MM.1S (cell line): ENCODE measurements at regions not wholly inside any gene's neighbourhood (a gene's known extent, or its start where the extent isn't known, plus 50 kb on each side); places are given as distances from the start of the nearest gene placed in this dataset.

Source experiments
- DNase-seq: peaks from one replicate; pipeline ENCODE4 v3.0.0-alpha.2; 2015
- H2AFZ ChIP-seq: fragments of 300-600 bp; sonication (generic); 2 replicates; pipeline ENCODE4 v1.6.0; 2016; ENCODE audit warnings: antibody characterized with exemption, low read length
- H3F3A ChIP-seq: fragments of 300-600 bp; sonication (generic); 2 replicates; pipeline ENCODE4 v1.6.1; 2016; ENCODE audit warnings: mild to moderate bottlenecking, antibody characterized with exemption, low read length, moderate library complexity, mixed read lengths; ENCODE audit not compliant: insufficient read depth
- H3K27ac ChIP-seq: fragments of 300-600 bp; sonication (generic); 2 replicates; pipeline ENCODE4 v1.5.1; 2016; ENCODE audit warnings: mild to moderate bottlenecking, low read length
- H3K27me3 ChIP-seq: fragments of 300-600 bp; sonication (generic); replicated peaks from 2 replicates; pipeline ENCODE4 v1.6.0; 2016; ENCODE audit warnings: low read length; ENCODE audit not compliant: insufficient read depth
- H3K36me3 ChIP-seq: fragments of 300-600 bp; sonication (generic); replicated peaks from 2 replicates; pipeline ENCODE4 v1.6.1; 2016; ENCODE audit warnings: mild to moderate bottlenecking, low read length, mixed read lengths; ENCODE audit not compliant: insufficient read depth
- H3K4me1 ChIP-seq: fragments of 300-600 bp; sonication (generic); 2 replicates; pipeline ENCODE4 v1.6.1; 2016; ENCODE audit warnings: low read length, mixed read lengths
- H3K4me2 ChIP-seq: fragments of 300-600 bp; sonication (generic); 2 replicates; pipeline ENCODE4 v1.6.0; 2016; ENCODE audit warnings: low read depth, low read length
- H3K4me3 ChIP-seq: fragments of 300-600 bp; sonication (generic); 2 replicates; pipeline ENCODE4 v1.5.1; 2016; ENCODE audit warnings: low read length, mixed read lengths
- H3K79me2 ChIP-seq: fragments of 300-600 bp; sonication (generic); 2 replicates; pipeline ENCODE4 v1.6.1; 2016; ENCODE audit warnings: mixed run types, low read length, mixed read lengths
- H3K9ac ChIP-seq: fragments of 300-600 bp; sonication (generic); 2 replicates; pipeline ENCODE4 v1.6.1; 2016; ENCODE audit warnings: low read length, mixed read lengths
- H3K9me2 ChIP-seq: fragments of 300-600 bp; sonication (generic); replicated peaks from 2 replicates; pipeline ENCODE4 v1.6.1; 2016; ENCODE audit warnings: mild to moderate bottlenecking, low read length, mixed read lengths; ENCODE audit not compliant: insufficient read depth
- H3K9me3 ChIP-seq: fragments of 300-600 bp; sonication (generic); replicated peaks from 2 replicates; pipeline ENCODE4 v1.6.1; 2016; ENCODE audit warnings: mild to moderate bottlenecking, low read length, mixed read lengths; ENCODE audit not compliant: insufficient read depth
- H4K20me1 ChIP-seq: fragments of 300-600 bp; sonication (generic); 2 replicates; pipeline ENCODE4 v1.6.1; 2016; ENCODE audit warnings: mild to moderate bottlenecking, low read length, moderate library complexity, mixed read lengths; ENCODE audit not compliant: insufficient read depth
- CTCF ChIP-seq: fragments of 300-600 bp; sonication (generic); IDR thresholded peaks from 2 replicates; pipeline ENCODE4 v1.5.1; 2016; ENCODE audit warnings: antibody characterized with exemption, low read length, mixed read lengths
- EZH2 ChIP-seq: fragments of 300-600 bp; sonication (generic); optimal IDR thresholded peaks from 2 replicates; pipeline ENCODE3; 2017; ENCODE audit warnings: low read depth, mild to moderate bottlenecking, antibody characterized with exemption, low read length, mixed read lengths
- EZH2phosphoT487 ChIP-seq: fragments of 300-600 bp; sonication (generic); IDR thresholded peaks from 2 replicates; pipeline ENCODE4 v1.6.1; 2018; ENCODE audit warnings: antibody characterized with exemption, low read length

- Histone ChIP-seq H3K4me2 (no peak overlapping the region), H3K9me3 (no peaks in the 10 kb centered on the region), H3K27me3 (no peaks in the 10 kb centered on the region), H3F3A (no peaks in the 10 kb centered on the region), H4K20me1 (no peaks in the 10 kb centered on the region), H3K36me3 (no peaks in the 10 kb centered on the region), H3K27ac (no peak overlapping the region), H3K4me3 (no peak overlapping the region), H3K4me1 (no peaks in the 10 kb centered on the region; the same call in 1 of the 2 replicates), H3K9ac (no peak overlapping the region), H3K9me2 (no peaks in the 10 kb centered on the region), H2AFZ (no peak overlapping the region), H3K79me2 (no peaks in the 10 kb centered on the region)
- TF ChIP-seq EZH2phosphoT487 (no peak), CTCF (no peak), EZH2 (no peak)
- DNase-seq: no peak
These were observed 749.1 kb upstream of the POT1 start for GRCh38 chr7:125678771-125679170.

- H4K20me1 ChIP-seq: no peaks in the 10 kb centered on the region
- H3K27ac ChIP-seq: no peak overlapping the region
- H3K36me3 ChIP-seq: no peaks in the 10 kb centered on the region
- no peak overlapping the region for H3K4me2 ChIP-seq
- no peaks in the 10 kb centered on the region; the same call in 1 of the 2 replicates for H3K4me1 ChIP-seq
- TF ChIP-seq EZH2phosphoT487 (no peak), EZH2 (no peak), CTCF (no peak)
- H2AFZ ChIP-seq: no peak overlapping the region
- no peaks in the 10 kb centered on the region for H3K9me2 ChIP-seq
- no peaks in the 10 kb centered on the region for H3K9me3 ChIP-seq
- DNase-seq: no peak
- H3F3A ChIP-seq: no peaks in the 10 kb centered on the region
- H3K79me2 ChIP-seq: no peaks in the 10 kb centered on the region
- no peak overlapping the region for H3K4me3 ChIP-seq
- H3K9ac ChIP-seq: no peak overlapping the region
- H3K27me3 ChIP-seq: no peaks in the 10 kb centered on the region
These were observed 746.0 kb upstream of the POT1 start for GRCh38 chr7:125675640-125676039.

GRCh38 chr7:125675169-125675568 lies 745.5 kb upstream of the POT1 start:
- DNase-seq: no peak
- no peaks in the 10 kb centered on the region for H4K20me1 ChIP-seq
- no peaks in the 10 kb centered on the region for H3K9me3 ChIP-seq
- H3K79me2 ChIP-seq: no peaks in the 10 kb centered on the region
- TF ChIP-seq EZH2phosphoT487 (no peak), EZH2 (no peak), CTCF (no peak)
- no peak overlapping the region for H3K4me3 ChIP-seq
- no peak overlapping the region for H3K4me2 ChIP-seq
- H2AFZ ChIP-seq: no peak overlapping the region
- H3F3A ChIP-seq: no peaks in the 10 kb centered on the region
- no peaks in the 10 kb centered on the region; the same call in 1 of the 2 replicates for H3K4me1 ChIP-seq
- H3K27me3 ChIP-seq: no peaks in the 10 kb centered on the region
- no peak overlapping the region for H3K9ac ChIP-seq
- H3K9me2 ChIP-seq: no peaks in the 10 kb centered on the region
- no peak overlapping the region for H3K27ac ChIP-seq
- H3K36me3 ChIP-seq: no peaks in the 10 kb centered on the region
